Left ventricle myocardium superior (tissue), 1 donor: ENCODE measurements at regions not wholly inside any gene's neighbourhood (a gene's known extent, or its start where the extent isn't known, plus 50 kb on each side); places are given as distances from the start of the nearest gene placed in this dataset.
A peak's percentile ranks its signal among the peaks of the same experiment; 100 is the strongest.

Experiments
- ATAC-seq: fragments of 200-7000 bp; cut with Tn5 transposase; one replicate; pipeline ENCODE4 v1.9.1; 2020; ENCODE audit warnings: mild to moderate bottlenecking, moderate library complexity
- DNase-seq: peaks from one replicate; pipeline ENCODE4 v3.0.0-alpha.2; 2020
- intact Hi-C: fragments of 100-400 bp; cut with micrococcal nuclease; formaldehyde crosslinking; loops from one replicate; pipeline ENCODE4 v1.11.0; 2022
- donor health status: DM: no; HTN: yes; CAD: no; lungs with severe emphysema.

- DNase-seq: no peak
- intact Hi-C loops: loop anchor here (10.0 kb wide), 1 partner anchor 107 kb away; no protein-coding TSS in a partner anchor
- ATAC-seq: no peak
Observed at GRCh38 chr12:105968025-105968424, 170.7 kb downstream of the NUAK1 start.

GRCh38 chr12:105970885-105971284 lies 167.9 kb downstream of the NUAK1 start:
- ATAC-seq (no peak), DNase-seq (no peak)
- intact Hi-C loops: no loop called here

GRCh38 chr12:105974738-105975137 lies 164.0 kb downstream of the NUAK1 start:
- ATAC-seq (no peak), DNase-seq (no peak)
- intact Hi-C loops: no loop called here

GRCh38 chr12:105975351-105975750 lies 163.4 kb downstream of the NUAK1 start:
- DNase-seq (no peak), ATAC-seq (no peak)
- intact Hi-C loops: no loop called here

- ATAC-seq (no peak), DNase-seq (no peak)
- intact Hi-C loops: no loop called here
Observed at GRCh38 chr12:105977236-105977635, 161.5 kb downstream of the NUAK1 start.

- intact Hi-C loops: no loop called here
- ATAC-seq (no peak), DNase-seq (no peak)
Observed at GRCh38 chr12:105977652-105978051, 161.1 kb downstream of the NUAK1 start.

GRCh38 chr12:105978276-105978675 lies 160.5 kb downstream of the NUAK1 start:
- no peak for ATAC-seq
- intact Hi-C loops: no loop called here
- DNase-seq: no peak

- no peak for ATAC-seq
- DNase-seq: no peak
- intact Hi-C loops: no loop called here
Observed at GRCh38 chr12:105978686-105979085, 160.1 kb downstream of the NUAK1 start.

GRCh38 chr12:105980085-105980484 lies 158.7 kb downstream of the NUAK1 start:
- intact Hi-C loops: no loop called here
- ATAC-seq: no peak
- DNase-seq: no peak

GRCh38 chr12:105980533-105980932 lies 158.2 kb downstream of the NUAK1 start:
- no peak for DNase-seq
- no peak for ATAC-seq
- intact Hi-C loops: no loop called here

- intact Hi-C loops: no loop called here
- DNase-seq: peak; percentile 63
- ATAC-seq: peak; percentile 95
Observed at GRCh38 chr12:105982022-105982421, 156.7 kb downstream of the NUAK1 start.

- intact Hi-C loops: no loop called here
- DNase-seq (no peak), ATAC-seq (no peak)
Observed at GRCh38 chr12:105983622-105984320, 155.0 kb downstream of the NUAK1 start.

- no peak for DNase-seq
- intact Hi-C loops: no loop called here
- ATAC-seq: no peak
Observed at GRCh38 chr12:105985383-105985782, 153.4 kb downstream of the NUAK1 start.

GRCh38 chr12:105986779-105987684 lies 151.7 kb downstream of the NUAK1 start:
- intact Hi-C loops: no loop called here
- ATAC-seq: no peak

GRCh38 chr12:105987685-105988035 lies 151.1 kb downstream of the NUAK1 start:
- ATAC-seq (no peak), DNase-seq (no peak)
- intact Hi-C loops: no loop called here

More at GRCh38 chr12:105986779-105987684, 151.7 kb downstream of the NUAK1 start:
- DNase-seq: no peak

GRCh38 chr12:105992849-105993740 lies 145.7 kb downstream of the NUAK1 start:
- intact Hi-C loops: no loop called here
- DNase-seq: no peak
- ATAC-seq: peak; percentile 69

- ATAC-seq (no peak), DNase-seq (no peak)
- intact Hi-C loops: no loop called here
Observed at GRCh38 chr12:105993766-105994555, 144.8 kb downstream of the NUAK1 start.

- intact Hi-C loops: no loop called here
- no peak for DNase-seq
- ATAC-seq: no peak
Observed at GRCh38 chr12:105995961-105996431, 142.8 kb downstream of the NUAK1 start.

GRCh38 chr12:105998561-105998960 lies 140.2 kb downstream of the NUAK1 start:
- intact Hi-C loops: no loop called here
- DNase-seq (no peak), ATAC-seq (no peak)
